ENCODE measurements at regions not wholly inside any gene's neighbourhood (a gene's known extent, or its start where the extent isn't known, plus 50 kb on each side); places are given as distances from the start of the nearest gene placed in this dataset.

GRCh38 chrX:40966213-40966820 lies 118.9 kb upstream of the USP9X start:
- Histone ChIP-seq H3K27ac (ENCODE audit: control insufficient read depth, insufficient read depth) (no peak overlapping the region), H3K9ac (ENCODE audit: control insufficient read depth, insufficient read depth, low read length) (no peak overlapping the region), H3K27me3 (replicated peaks in 1 of 2; ENCODE audit: control insufficient read depth in 2 of 2, insufficient read depth in 2 of 2, low read length in 1 of 2) (no peaks in the 10 kb centered on the region), H3K9me3 (replicated peaks; ENCODE audit: control insufficient read depth, insufficient read depth, low read length) (peaks cover 5% of the 10 kb centered on the region), H3K4me2 (ENCODE audit: control insufficient read depth, insufficient read depth) (no peak overlapping the region), H3K4me1 (ENCODE audit: control insufficient read depth, insufficient read depth, low read length) (no peaks in the 10 kb centered on the region), H3K4me3 (no peak overlapping the region), H3K36me3 (ENCODE audit: control insufficient read depth in 2 of 2, insufficient read depth in 2 of 2, low read length in 1 of 2) (no peaks in the 10 kb centered on the region), H3K79me2 (ENCODE audit: control insufficient read depth, insufficient read depth, low read length) (no peaks in the 10 kb centered on the region), H4K20me1 (ENCODE audit: control insufficient read depth, insufficient read depth) (no peaks in the 10 kb centered on the region), H2AFZ (ENCODE audit: control insufficient read depth, low read depth, low read length) (no peak overlapping the region)
- DNase-seq (ENCODE audit: low read depth, low spot score) (no peak), FAIRE-seq (no peak), ATAC-seq (no peak)
- ChIA-PET SMC1A (ENCODE audit: uncharacterized antibody, unreplicated experiment) (no interaction called here), CTCF (no interaction called here), POLR2A (no interaction called here), RAD21 (ENCODE audit: unreplicated experiment) (no interaction called here)
- TF ChIP-seq SPI1 (IDR thresholded peaks at IDR 0.05; ENCODE audit: borderline replicate concordance, insufficient read depth, low read depth, low read length) (no peak), MTA2 (IDR thresholded peaks at IDR 0.05; ENCODE audit: low read depth) (no peak)
- intact Hi-C loops (cut with micrococcal nuclease; ENCODE audit: unreplicated experiment) (no loop called here), in situ Hi-C loops (cut with MboI) (no loop called here)
- WGBS (ENCODE audit: insufficient coverage, insufficient replicate concordance, low lambda C conversion rate, missing lambda C conversion rate), result 77% methylated on average over 6 of the region's 6 CpGs
- no TSS peak for BruUV-seq (replicated peaks)

DNA sequence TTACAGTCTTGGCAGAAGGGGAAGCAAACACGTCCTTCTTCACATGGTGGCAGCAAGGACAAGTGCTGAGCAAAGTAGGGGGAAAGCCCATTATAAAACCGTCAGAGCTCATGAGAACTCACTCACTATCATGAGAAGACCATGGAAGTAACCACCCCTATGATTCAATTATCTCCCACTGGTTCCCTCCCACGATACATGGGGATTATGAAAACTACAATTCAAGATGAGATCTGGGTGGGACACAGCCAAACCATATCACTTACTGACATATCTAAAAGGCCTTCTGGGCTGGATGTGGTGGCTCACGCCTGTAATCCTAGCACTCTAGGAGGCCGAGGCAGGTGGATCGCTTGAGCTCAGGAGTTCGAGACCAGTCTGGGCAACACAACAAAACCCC lies 117.1 kb upstream of the USP9X start:
- Histone ChIP-seq H3K4me3 (no peak overlapping the region), H3K4me1 (ENCODE audit: control insufficient read depth, insufficient read depth, low read length) (no peaks in the 10 kb centered on the region), H3K36me3 (ENCODE audit: control insufficient read depth in 2 of 2, insufficient read depth in 2 of 2, low read length in 1 of 2) (no peaks in the 10 kb centered on the region), H4K20me1 (ENCODE audit: control insufficient read depth, insufficient read depth) (no peaks in the 10 kb centered on the region), H3K27ac (ENCODE audit: control insufficient read depth, insufficient read depth) (no peak overlapping the region), H3K9ac (ENCODE audit: control insufficient read depth, insufficient read depth, low read length) (no peak overlapping the region), H3K27me3 (replicated peaks in 1 of 2; ENCODE audit: control insufficient read depth in 2 of 2, insufficient read depth in 2 of 2, low read length in 1 of 2) (no peaks in the 10 kb centered on the region), H2AFZ (ENCODE audit: control insufficient read depth, low read depth, low read length) (no peak overlapping the region), H3K4me2 (ENCODE audit: control insufficient read depth, insufficient read depth) (no peak overlapping the region), H3K9me3 (replicated peaks; ENCODE audit: control insufficient read depth, insufficient read depth, low read length) (peaks cover 5% of the 10 kb centered on the region), H3K79me2 (ENCODE audit: control insufficient read depth, insufficient read depth, low read length) (no peaks in the 10 kb centered on the region)
- ATAC-seq (no peak), DNase-seq (ENCODE audit: low read depth, low spot score) (no peak), FAIRE-seq (no peak)
- RAD21 ChIA-PET (ENCODE audit: unreplicated experiment), result no interaction called here
- whole genome bisulfite sequencing (ENCODE audit: insufficient coverage, insufficient replicate concordance, low lambda C conversion rate, missing lambda C conversion rate), result 62% methylated on average over 7 of the region's 7 CpGs
- TF ChIP-seq TBL1XR1 (IDR thresholded peaks at IDR 0.05; ENCODE audit: low read depth, low read length), result no peak
- no peak for TF ChIP-seq SP1 (IDR thresholded peaks at IDR 0.05; ENCODE audit: low read depth, low read length)
- TF ChIP-seq NFXL1 (IDR thresholded peaks at IDR 0.05; ENCODE audit: borderline replicate concordance), result no peak
- TF ChIP-seq RAD51 (IDR thresholded peaks at IDR 0.05), result no peak
- no peak for TF ChIP-seq ZNF217 (IDR thresholded peaks at IDR 0.05)
- TF ChIP-seq JUNB (IDR thresholded peaks at IDR 0.05), result no peak
- TF ChIP-seq, protein P1, sequence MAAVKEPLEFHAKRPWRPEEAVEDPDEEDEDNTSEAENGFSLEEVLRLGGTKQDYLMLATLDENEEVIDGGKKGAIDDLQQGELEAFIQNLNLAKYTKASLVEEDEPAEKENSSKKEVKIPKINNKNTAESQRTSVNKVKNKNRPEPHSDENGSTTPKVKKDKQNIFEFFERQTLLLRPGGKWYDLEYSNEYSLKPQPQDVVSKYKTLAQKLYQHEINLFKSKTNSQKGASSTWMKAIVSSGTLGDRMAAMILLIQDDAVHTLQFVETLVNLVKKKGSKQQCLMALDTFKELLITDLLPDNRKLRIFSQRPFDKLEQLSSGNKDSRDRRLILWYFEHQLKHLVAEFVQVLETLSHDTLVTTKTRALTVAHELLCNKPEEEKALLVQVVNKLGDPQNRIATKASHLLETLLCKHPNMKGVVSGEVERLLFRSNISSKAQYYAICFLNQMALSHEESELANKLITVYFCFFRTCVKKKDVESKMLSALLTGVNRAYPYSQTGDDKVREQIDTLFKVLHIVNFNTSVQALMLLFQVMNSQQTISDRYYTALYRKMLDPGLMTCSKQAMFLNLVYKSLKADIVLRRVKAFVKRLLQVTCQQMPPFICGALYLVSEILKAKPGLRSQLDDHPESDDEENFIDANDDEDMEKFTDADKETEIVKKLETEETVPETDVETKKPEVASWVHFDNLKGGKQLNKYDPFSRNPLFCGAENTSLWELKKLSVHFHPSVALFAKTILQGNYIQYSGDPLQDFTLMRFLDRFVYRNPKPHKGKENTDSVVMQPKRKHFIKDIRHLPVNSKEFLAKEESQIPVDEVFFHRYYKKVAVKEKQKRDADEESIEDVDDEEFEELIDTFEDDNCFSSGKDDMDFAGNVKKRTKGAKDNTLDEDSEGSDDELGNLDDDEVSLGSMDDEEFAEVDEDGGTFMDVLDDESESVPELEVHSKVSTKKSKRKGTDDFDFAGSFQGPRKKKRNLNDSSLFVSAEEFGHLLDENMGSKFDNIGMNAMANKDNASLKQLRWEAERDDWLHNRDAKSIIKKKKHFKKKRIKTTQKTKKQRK (IDR thresholded peaks at IDR 0.05; ENCODE audit: low read depth, low read length), result no peak
- no peak for TF ChIP-seq SIX5 (IDR thresholded peaks at IDR 0.05; ENCODE audit: low read depth, low read length, severe bottlenecking)
- no peak for TF ChIP-seq HDGF (IDR thresholded peaks at IDR 0.05)
- CTCF ChIA-PET, result interaction anchor here (0.8 kb wide), 1 partner anchor 90 kb away, joined by 3 read pairs; no protein-coding TSS in a partner anchor
- BruUV-seq (replicated peaks), result no TSS peak
- intact Hi-C loops (cut with micrococcal nuclease; ENCODE audit: unreplicated experiment), result no loop called here
- POLR2A ChIA-PET, result no interaction called here
- SMC1A ChIA-PET (ENCODE audit: uncharacterized antibody, unreplicated experiment), result interaction anchor here (1.0 kb wide), 1 partner anchor 317 kb away, joined by 3 read pairs; no protein-coding TSS in a partner anchor
- in situ Hi-C loops (cut with MboI), result no loop called here
